Fibroblast of skin of scalp (primary cell): ENCODE measurements at regions not wholly inside any gene's neighbourhood (a gene's known extent, or its start where the extent isn't known, plus 50 kb on each side); places are given as distances from the start of the nearest gene placed in this dataset.

ENCODE experiments used
- DNase-seq: peaks from one replicate; pipeline ENCODE4 v3.0.0-alpha.2; 2013

- DNase-seq: peak; percentile 24
Observed at GRCh38 chr4:125703443-125703842, 388.7 kb downstream of the FAT4 start.

- peak; percentile 65 for DNase-seq
Observed at GRCh38 chr4:125704726-125705125, 390.0 kb downstream of the FAT4 start.

GRCh38 chr4:125705681-125706080 is 390.9 kb downstream of the FAT4 start:
- DNase-seq: no peak

GRCh38 chr4:125707397-125707796 is 392.6 kb downstream of the FAT4 start:
- no peak for DNase-seq

GRCh38 chr4:125710766-125711165 is 396.0 kb downstream of the FAT4 start:
- DNase-seq: no peak

GRCh38 chr4:125714049-125714448 is 399.3 kb downstream of the FAT4 start:
- no peak for DNase-seq

GRCh38 chr4:125714845-125715244 is 400.1 kb downstream of the FAT4 start:
- DNase-seq: peak; percentile 31

GRCh38 chr4:125719987-125720386 is 405.2 kb downstream of the FAT4 start:
- DNase-seq: peak; percentile 7

GRCh38 chr4:125722009-125722408 is 407.3 kb downstream of the FAT4 start:
- DNase-seq: no peak

GRCh38 chr4:125725957-125726525 is 411.3 kb downstream of the FAT4 start:
- DNase-seq: no peak

GRCh38 chr4:125727931-125728330 is 413.2 kb downstream of the FAT4 start:
- no peak for DNase-seq

GRCh38 chr4:125728568-125728967 is 413.8 kb downstream of the FAT4 start:
- peak; percentile 89 for DNase-seq

- DNase-seq: no peak
Observed at GRCh38 chr4:125729171-125729570, 414.4 kb downstream of the FAT4 start.

- no peak for DNase-seq
Observed at GRCh38 chr4:125732632-125733031, 417.9 kb downstream of the FAT4 start.

- DNase-seq: no peak
Observed at GRCh38 chr4:125734504-125734903, 419.7 kb downstream of the FAT4 start.

GRCh38 chr4:125735102-125735501 is 420.3 kb downstream of the FAT4 start:
- DNase-seq: peak; percentile 92

GRCh38 chr4:125736057-125736456 is 421.3 kb downstream of the FAT4 start:
- peak; percentile 74 for DNase-seq

- DNase-seq: peak; percentile 42
Observed at GRCh38 chr4:125739760-125740159, 425.0 kb downstream of the FAT4 start.

- DNase-seq: peak; percentile 53
Observed at GRCh38 chr4:125741825-125742452, 427.2 kb downstream of the FAT4 start.

GRCh38 chr4:125744891-125745364 is 430.2 kb downstream of the FAT4 start:
- no peak for DNase-seq

GRCh38 chr4:125749354-125749753 is 434.6 kb downstream of the FAT4 start:
- no peak for DNase-seq

GRCh38 chr4:125750399-125750798 is 435.6 kb downstream of the FAT4 start:
- peak; percentile 64 for DNase-seq

GRCh38 chr4:125750828-125751466 is 436.2 kb downstream of the FAT4 start:
- peak; percentile 59 for DNase-seq

- DNase-seq: no peak
Observed at GRCh38 chr4:125758438-125758837, 443.7 kb downstream of the FAT4 start.
